HUDEP-2 (cell line): ENCODE measurements at regions not wholly inside any gene's neighbourhood (a gene's known extent, or its start where the extent isn't known, plus 50 kb on each side); places are given as distances from the start of the nearest gene placed in this dataset.

Experiments
- DNase-seq, 76 experiments: peaks; one replicate each; lab custom pipeline; 2025; ENCODE audit not compliant: unreplicated experiment in 76 of 76; lab: John Stamatoyannopoulos, UW

- DNase-seq, result no peak
Measured at GRCh38 chr5:124056991-124057723, 545.2 kb downstream of the CSNK1G3 start.

DNA sequence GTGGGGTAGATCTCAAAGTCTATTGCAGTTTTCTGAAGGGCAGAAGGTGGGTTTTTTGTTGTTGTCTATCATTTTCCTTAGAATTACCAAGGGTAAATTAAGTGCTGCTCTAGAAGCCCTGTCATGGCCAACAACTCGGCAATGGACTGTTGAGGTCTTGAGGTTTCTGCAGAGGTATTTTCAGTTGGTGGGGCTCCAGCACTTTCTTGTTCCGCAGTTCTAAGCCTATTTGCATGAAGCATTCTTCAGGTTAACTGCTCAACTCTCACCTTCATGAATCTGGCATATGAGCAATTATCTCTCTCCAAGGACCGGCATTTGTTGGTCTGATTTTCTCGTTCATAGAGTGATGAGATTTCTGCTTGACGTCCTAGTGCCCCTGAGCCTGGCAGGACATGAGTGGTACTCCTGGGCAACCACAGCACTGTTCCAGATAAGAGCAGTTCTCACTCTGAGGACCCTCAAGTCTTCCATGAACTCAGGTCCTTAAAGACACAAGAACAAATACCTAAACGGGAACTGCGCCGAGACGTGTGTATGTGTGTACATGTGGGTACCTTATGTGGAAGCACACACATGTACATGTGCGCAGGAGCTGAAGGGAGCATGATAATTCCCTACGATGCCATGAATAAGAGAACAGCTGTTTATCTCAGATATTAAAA lies 544.5 kb downstream of the CSNK1G3 start:
- no peak for DNase-seq

DNA sequence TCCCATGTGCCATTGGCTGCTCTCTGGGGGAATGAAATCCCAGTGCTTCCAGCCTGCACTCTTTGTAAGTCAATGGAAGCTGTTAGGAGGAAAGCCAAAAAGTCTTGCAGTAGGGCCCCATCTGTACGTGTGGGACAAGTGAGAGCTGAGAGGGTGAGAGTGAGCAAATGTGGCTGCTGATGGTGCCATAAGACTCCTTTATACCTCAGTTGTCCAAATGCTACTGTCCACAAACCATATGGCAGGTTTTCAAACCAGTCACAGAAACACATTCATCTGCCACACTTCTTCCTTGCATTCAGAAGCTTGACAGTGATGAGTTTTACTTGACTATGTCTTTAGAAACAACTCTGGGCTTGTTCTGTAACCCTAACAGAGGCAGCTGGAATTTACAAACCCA lies 543.8 kb downstream of the CSNK1G3 start:
- DNase-seq, result no peak

GRCh38 chr5:124054564-124054963 lies 542.6 kb downstream of the CSNK1G3 start:
- no peak for DNase-seq

DNA sequence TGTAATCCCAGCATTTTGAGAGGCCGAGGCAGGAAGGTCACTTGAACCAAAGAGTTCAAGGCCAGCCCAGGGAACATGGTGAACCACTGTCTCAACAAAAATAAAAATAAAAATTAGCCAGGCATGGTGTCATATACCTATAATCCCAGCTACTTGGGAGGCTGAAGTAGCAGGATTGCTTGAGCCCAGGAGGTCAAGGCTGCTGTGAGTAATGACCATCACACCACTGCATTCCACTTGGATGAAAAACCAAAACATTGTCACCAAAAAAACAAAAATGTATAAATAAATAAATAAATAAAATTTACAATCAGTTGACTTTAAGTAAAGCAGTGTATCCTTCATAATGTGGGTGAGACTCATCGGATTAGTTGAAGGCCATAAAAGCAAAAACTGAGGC lies 541.4 kb downstream of the CSNK1G3 start:
- no peak for DNase-seq

- DNase-seq, result no peak
Measured at GRCh38 chr5:124052201-124052600, 540.2 kb downstream of the CSNK1G3 start.

DNA sequence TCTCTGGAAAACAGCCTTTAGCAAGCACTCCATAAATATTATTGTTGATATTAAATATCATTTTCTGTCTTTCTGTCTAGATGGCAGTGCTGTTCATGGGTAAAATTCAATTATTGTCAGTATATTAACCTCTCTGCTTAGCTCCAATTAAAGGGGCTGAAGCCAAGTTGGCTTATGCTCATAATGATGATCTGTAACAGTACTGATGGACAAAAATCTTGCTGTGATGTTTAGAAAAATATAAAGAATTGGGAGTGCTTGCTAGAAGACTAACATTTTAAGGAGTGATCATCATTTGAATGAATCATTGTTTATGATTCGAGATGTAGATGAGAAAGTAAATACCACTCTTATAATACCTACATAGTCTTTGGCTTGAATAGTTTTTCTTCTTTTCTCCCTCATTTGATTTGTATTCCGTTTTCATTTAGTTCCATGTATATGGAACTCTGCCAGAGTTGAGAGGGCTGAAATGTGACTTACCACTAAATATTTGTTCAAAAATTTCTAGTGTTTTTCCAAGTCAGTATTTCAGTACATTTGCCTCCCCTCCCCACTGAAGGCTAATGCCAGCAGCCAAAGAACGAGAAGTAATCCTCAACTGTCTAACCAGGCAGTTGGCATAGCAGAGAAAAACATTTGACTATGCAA lies 538.3 kb downstream of the CSNK1G3 start:
- DNase-seq, result no peak

DNA sequence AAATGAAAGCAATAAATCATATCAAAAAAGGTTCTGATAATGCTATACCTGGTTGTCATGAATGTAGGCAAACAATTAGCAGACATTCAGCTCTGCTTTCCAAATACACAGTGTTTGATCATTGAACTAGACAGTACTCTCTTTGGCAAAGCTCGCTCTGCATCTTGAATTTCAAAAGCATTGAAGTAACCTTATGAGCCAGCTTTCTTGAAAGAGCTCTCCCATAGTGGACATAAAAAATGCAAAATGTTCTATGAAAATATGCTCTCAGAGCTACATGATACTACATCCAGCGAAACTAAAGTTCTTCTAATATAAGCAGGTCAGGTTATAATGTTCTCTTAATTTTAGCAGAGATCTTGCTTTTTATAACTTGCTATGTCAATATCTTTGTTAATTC lies 533.4 kb downstream of the CSNK1G3 start:
- no peak for DNase-seq

DNA sequence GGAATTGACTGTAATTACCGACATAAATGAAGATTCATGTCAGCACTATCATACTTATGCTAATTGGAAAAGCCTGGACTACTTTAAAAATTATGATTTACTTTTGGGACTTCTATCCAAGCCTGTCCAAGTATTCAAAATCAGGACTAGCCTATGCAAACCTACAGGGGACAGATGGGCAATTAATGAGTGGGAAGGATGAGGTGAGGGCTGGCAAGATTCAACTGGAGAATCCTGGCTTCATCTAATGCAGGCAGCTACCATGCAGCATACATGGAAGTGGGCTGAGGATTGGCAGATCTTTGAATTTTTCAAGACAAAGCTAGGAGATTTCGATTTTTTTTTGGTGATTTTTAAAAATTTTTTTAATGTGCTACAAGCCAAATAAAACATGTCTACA lies 532.6 kb downstream of the CSNK1G3 start:
- DNase-seq, result no peak

- DNase-seq, result no peak
Measured at GRCh38 chr5:124043456-124043855, 531.5 kb downstream of the CSNK1G3 start.

DNA sequence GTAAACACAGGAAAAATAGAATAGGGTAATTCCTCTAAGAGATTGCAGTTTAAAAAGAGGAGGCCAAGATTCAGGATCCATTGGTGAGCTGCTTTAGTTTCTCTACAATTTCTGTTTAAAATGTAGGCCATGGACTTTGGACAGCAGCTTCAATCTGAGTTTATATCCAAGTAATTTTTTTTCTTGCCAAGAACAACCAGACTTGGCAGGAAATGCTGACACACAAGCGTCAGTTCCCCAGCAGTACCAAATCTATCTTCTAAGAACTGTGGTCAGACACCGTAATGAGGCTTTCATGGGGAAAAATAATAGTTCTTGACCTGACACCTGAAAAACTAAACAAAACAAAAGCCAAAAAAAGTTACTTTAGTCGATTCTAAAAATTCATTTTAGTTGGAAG lies 528.8 kb downstream of the CSNK1G3 start:
- DNase-seq, result no peak

- DNase-seq, result no peak
Measured at GRCh38 chr5:124039410-124039809, 527.4 kb downstream of the CSNK1G3 start.

GRCh38 chr5:124036786-124037185 lies 524.8 kb downstream of the CSNK1G3 start:
- no peak for DNase-seq

DNA sequence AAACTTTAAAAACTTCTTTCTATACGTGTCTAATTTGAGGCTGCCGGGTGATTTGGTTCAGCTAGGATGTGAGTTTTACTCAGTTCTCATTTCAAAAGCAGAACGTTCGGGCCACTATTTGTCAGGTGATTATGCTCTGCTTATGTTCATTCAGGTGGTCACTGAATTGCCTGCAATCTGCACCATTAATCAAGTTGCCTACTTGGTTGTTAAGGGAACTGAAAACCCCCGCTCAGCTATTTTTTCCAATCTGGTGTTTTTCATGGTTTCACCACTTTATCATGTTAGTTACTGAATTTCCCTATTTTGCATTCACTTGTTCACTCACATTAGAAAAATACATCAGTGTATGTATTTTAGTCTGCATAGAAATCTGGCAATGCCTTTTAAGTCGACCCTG lies 523.0 kb downstream of the CSNK1G3 start:
- DNase-seq, result no peak

DNA sequence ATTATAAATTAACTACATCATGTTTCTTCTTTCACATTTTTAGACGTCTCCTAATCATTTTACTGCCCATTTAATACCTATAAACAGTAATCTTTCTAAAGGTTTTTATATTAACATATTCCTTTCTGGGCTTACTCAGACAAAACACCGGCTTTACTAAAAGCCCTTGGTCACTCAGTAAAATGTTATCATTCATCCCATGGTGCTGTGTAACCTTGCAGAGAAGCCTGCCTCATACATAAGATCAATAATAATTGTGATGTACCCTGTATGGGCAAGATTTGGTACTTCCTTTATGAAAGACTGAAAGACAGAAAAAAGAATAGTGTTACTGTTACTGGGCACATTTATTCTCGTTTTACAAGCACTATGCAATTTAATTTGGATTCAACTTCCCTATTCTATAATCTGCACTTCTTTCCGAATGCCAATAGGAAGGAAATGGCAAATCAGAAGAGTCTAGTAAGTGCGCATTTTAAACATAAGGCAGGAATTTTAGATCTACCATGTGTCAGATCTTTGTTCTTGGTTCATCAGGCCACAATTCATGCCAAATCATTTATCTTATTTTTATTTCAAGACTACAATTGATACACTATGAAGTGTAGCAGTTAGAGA lies 522.2 kb downstream of the CSNK1G3 start:
- no peak for DNase-seq

GRCh38 chr5:124030043-124030491 lies 518.1 kb downstream of the CSNK1G3 start:
- DNase-seq, result no peak

DNA sequence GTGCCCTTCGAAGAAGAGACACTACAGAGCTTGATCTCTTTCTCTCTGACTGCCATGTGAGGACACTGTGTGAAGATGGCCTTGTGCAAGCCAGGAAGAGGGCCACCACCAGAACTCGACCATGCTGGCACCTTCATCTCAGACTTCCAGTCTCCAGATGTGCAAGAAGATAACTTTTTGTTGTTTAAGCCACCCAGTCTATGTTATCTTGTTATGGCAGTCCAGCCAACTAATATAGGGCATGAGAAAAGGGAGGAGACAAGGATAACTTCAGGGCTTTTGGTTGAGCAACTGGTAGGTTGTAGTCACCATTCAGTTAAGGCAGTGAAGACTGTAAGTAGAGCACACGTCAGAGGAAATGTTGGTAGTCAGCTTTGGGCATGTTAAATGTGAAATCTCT lies 515.5 kb downstream of the CSNK1G3 start:
- DNase-seq, result no peak

DNA sequence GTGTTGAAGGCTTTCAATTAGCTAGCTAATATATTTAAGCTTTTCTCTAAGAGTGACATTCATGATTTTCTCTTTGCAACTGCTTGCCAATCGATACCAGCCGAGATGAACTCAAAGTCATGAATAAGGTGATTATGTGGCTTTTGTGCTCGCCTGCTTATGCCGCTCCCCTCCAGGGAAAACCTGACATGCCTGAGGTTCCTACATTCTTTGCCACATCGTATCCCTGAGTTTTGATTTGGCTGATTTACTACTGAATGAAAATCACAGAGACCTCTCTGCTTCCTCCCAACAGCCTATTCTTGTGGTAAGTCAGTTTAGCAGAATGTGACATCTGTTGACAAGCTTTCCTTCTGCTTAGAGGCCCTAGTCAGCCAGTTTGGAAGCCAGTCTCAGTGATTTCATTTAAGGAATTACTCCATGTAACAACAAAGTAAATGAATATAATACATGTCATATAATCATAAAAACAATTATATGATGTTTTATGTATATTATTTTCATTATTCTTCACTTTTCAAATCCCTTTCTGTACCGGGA lies 513.4 kb downstream of the CSNK1G3 start:
- DNase-seq, result no peak

GRCh38 chr5:124022966-124023365 lies 511.0 kb downstream of the CSNK1G3 start:
- no peak for DNase-seq

DNA sequence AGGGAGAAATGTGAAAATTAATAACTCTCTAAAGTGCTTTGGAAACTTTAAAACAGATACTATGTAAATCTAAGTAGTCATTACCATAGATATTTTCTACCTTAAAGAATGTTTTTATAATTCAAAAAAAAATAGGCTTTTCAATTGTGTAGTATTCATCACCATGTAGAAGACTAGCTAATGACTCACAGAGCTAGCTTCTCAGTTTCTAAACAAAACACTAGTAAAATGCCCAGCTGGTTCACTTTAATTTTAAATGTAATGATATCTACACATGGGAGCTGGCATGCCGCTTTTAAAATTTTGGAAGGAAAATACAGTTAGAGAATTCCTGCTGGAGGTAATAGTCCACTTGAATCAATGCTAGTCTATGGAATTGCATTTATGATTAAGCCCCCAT lies 509.8 kb downstream of the CSNK1G3 start:
- DNase-seq, result no peak

DNA sequence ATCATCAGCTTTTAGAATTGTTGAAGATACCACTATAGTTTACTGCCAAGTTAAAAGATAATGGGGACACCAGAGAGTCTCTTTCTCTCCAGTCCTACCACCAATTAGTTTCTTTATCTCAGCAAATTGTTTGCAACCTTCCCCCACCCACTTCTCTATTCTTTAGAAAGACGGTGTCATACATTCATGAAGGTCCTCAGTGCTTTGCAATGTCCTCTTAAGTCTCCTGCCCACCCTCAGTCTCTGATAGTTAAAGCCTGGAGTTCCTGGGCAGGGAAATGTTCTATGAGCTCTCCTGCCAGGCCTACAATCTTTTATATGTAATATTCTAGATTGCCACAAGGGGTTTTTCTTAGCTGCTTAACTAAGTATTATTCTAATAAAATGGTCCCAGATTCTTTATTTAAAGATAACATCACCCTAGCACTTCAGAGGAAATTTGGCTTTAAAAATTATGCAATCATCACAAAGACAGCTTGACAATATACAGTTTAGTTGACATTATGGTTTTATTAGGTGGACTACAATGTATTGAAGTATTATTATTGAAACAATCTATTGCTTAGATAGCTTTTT lies 509.2 kb downstream of the CSNK1G3 start:
- no peak for DNase-seq
